Stomach smooth muscle (tissue), 2 donors: ENCODE measurements at regions not wholly inside any gene's neighbourhood (a gene's known extent, or its start where the extent isn't known, plus 50 kb on each side); places are given as distances from the start of the nearest gene placed in this dataset.
"Not testable (repeated sequence)": the region's sequence is repeated elsewhere in the genome, so short reads cannot be mapped to it uniquely, and the experiment has no call there.

Experiments used
- H3K27ac ChIP-seq: one replicate; pipeline ENCODE4 v1.7.0; 2013; ENCODE audit warnings: mild to moderate bottlenecking, low read length, inconsistent platforms
- H3K27me3 ChIP-seq, 2 donors: one replicate each; pipeline ENCODE4 v1.7.0; 2013; ENCODE audit warnings: low read length in 2 of 2; ENCODE audit not compliant: insufficient read depth in 2 of 2, control insufficient read depth in 1 of 2
- H3K36me3 ChIP-seq, 2 donors: one replicate each; pipeline ENCODE4 v1.7.0; 2013; ENCODE audit warnings: low read length in 2 of 2; ENCODE audit not compliant: control insufficient read depth in 2 of 2, insufficient read depth in 2 of 2
- H3K4me1 ChIP-seq: one replicate; pipeline ENCODE4 v1.7.0; 2013; ENCODE audit warnings: low read length; ENCODE audit not compliant: control insufficient read depth, insufficient read depth
- H3K4me3 ChIP-seq, 2 donors: one replicate each; pipeline ENCODE4 v1.7.0; 2013; ENCODE audit warnings: low read length in 2 of 2
- H3K9ac ChIP-seq, 2 donors: one replicate each; pipeline ENCODE4 v1.7.0; 2013; ENCODE audit warnings: low read length in 2 of 2, mild to moderate bottlenecking in 1 of 2
- H3K9me3 ChIP-seq, 2 donors: one replicate each; pipeline ENCODE4 v1.7.0; 2013; ENCODE audit warnings: low read length in 2 of 2; ENCODE audit not compliant: control insufficient read depth in 2 of 2
- donor health status: healthy.
- donor health status: Pancreatic carcinoma.

DNA sequence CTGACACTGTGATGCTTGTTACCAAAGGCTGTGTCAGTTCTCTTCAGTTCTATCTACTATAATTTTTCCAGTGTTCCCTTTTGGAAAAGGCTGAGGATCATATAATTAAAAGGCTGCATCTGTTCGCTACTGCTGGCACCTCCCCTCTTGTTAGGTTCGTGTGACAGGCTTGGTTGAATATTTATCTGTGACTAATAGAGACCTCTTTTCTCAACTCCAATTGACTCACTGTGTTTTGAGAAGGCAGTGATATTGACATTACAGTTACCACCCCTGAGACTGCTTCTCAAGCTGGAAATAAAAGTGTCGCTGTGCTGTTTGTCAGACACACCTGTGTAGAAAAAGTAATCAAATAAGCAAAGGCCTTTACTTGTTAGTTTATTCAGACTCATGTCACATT lies 205.5 kb upstream of the KCNH7 start:
- Histone ChIP-seq H3K9me3 (no peaks in the 10 kb centered on the region), H3K27me3 (no peaks in the 10 kb centered on the region), H3K27ac (no peak overlapping the region), H3K9ac (no peak overlapping the region), H3K36me3 (no peaks in the 10 kb centered on the region), H3K4me3 (no peak overlapping the region), H3K4me1 (no peaks in the 10 kb centered on the region)

DNA sequence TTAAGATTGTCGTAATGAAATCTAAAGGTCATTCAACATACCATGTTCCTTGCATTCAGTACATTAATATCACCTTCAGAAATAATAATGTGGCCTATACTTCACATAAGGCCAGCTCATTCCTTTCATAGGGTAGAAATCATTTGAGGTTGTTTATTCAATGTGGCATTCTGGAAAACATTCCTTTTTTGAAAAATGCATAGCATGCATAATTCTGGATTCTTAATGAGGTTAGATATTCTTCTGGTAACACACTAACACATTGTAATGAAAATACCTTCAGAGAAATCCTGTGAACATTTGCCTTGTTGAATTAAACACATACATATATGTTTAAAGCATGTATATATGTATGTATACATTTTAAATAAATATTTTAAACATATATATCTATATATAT lies 204.6 kb upstream of the KCNH7 start:
- Histone ChIP-seq H3K27ac (no peak overlapping the region), H3K9me3 (no peaks in the 10 kb centered on the region), H3K4me3 (no peak overlapping the region), H3K27me3 (no peaks in the 10 kb centered on the region), H3K36me3 (no peaks in the 10 kb centered on the region), H3K4me1 (no peaks in the 10 kb centered on the region), H3K9ac (no peak overlapping the region)

DNA sequence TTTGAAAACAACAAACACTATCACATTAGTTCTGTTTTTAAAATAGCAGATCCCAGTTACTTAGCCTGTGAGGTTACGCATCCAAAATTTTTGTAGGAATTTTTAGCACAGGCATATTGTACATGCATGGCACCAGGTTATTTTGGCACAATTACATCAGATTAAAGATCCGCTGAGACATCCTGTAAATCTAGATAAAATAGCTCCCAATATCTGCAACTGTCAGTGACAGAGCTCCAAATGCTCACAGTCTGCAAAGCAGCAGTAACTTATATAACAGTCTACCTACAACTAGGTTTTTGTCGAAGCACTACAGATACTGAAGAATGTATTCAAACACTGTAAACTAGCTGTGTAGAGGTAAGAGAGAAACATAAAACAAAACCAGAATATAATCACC lies 200.7 kb upstream of the KCNH7 start:
- Histone ChIP-seq H3K9ac (no peak overlapping the region), H3K4me3 (no peak overlapping the region), H3K36me3 (no peaks in the 10 kb centered on the region), H3K27ac (no peak overlapping the region), H3K9me3 (no peaks in the 10 kb centered on the region), H3K27me3 (no peaks in the 10 kb centered on the region), H3K4me1 (no peaks in the 10 kb centered on the region)

DNA sequence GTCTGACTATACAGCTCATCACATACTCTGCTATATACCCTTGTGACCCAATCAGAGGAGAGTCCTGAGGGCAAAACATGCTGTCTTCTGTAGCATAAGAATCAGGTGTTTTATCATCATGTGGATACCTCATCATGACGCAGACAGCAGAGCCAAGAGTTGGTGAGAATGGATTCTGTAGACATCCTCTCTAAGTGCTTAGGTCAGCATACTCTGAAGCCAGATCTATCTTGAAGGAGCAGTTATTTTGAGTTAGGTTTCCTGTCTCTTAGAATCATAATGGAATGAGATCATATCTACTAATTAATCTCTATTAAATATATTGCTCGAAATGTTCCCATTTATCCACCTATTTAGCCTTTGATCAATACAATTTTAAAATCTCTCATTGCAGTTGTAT lies 190.2 kb upstream of the KCNH7 start:
- Histone ChIP-seq H3K27ac (no peak overlapping the region), H3K9ac (no peak overlapping the region), H3K36me3 (no peaks in the 10 kb centered on the region), H3K27me3 (no peaks in the 10 kb centered on the region), H3K9me3 (no peaks in the 10 kb centered on the region), H3K4me1 (no peaks in the 10 kb centered on the region), H3K4me3 (no peak overlapping the region)

DNA sequence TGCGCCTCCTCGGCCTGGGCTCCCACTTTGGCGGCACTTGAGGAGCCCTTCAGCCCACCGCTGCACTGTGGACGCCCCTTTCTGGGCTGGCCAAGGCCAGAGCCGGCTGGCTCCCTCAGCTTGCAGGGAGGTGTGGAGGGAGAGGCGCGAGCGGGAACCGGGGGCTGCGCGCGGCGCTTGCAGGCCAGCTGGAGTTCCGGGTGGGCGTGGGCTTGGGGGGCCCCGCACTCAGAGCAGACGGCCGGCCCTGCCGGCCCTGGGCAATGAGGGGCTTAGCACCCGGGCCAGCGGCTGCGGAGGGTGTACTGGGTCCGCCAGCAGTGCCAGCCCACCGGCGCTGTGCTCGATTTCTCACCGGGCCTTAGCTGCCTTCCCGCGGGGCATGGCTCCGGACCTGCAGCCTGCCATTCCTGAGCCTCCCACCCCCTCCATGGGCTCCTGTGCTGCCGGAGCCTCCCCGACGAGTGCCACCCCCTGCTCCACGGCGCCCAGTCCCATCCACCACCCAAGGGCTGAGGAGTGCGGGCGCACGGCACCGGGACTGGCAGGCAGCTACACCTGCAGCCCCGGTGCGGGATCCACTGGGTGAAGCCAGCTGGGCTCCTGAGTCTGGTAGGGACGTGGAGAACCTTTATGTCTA lies 187.7 kb upstream of the KCNH7 start:
- H3K27ac ChIP-seq, H3K4me1 ChIP-seq, H3K9ac ChIP-seq, H3K9me3 ChIP-seq, H3K27me3 ChIP-seq, H3K4me3 ChIP-seq, H3K36me3 ChIP-seq: not testable (repeated sequence)

DNA sequence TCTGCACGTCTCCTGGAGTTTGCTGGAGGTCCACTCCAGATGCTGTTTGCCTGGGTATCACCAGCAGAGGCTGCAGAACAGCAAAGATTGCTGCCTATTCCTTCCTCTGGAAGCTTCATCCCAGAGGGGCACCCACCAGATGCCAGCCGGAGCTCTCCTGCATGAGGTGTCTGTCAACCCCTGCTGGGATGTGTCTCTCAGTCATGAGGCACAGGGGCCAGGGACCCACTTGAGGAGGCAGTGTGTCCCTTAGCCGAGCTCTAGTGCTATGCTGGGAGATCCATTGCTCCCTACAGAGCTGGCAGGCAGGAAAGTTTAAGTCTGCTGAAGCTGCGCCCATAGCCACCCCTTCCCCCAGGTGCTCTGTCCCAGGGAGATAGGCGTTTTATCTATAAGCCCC lies 178.3 kb upstream of the KCNH7 start:
- H3K4me3 ChIP-seq, H3K4me1 ChIP-seq, H3K9ac ChIP-seq, H3K27ac ChIP-seq, H3K36me3 ChIP-seq, H3K27me3 ChIP-seq, H3K9me3 ChIP-seq: not testable (repeated sequence)

DNA sequence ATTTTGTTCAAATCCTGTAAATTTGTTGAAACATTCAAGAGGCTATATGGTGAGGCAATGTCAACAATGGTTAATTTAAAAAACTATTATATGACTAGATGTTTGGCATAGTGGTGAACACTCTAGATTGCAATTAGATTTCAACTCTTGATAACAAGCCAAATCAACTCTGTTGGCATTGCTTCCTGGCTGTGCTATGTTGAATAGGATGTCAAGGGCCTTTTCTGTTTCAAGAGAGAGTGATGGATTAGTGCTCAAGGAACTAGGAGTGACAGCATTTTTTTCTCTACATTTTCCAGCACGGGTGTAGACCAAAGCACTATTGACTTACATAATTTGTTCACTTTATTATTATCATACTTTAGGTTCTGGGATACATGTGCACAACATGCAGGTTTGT lies 172.4 kb upstream of the KCNH7 start:
- peaks cover 0 to 3% of the 10 kb centered on the region in 2 donors for H3K9me3 ChIP-seq
- H3K36me3 ChIP-seq = no peaks in the 10 kb centered on the region
- H3K4me3 ChIP-seq = no peak overlapping the region
- no peaks in the 10 kb centered on the region for H3K27me3 ChIP-seq
- H3K27ac ChIP-seq = no peak overlapping the region
- H3K9ac ChIP-seq = no peak overlapping the region
- H3K4me1 ChIP-seq = no peaks in the 10 kb centered on the region

DNA sequence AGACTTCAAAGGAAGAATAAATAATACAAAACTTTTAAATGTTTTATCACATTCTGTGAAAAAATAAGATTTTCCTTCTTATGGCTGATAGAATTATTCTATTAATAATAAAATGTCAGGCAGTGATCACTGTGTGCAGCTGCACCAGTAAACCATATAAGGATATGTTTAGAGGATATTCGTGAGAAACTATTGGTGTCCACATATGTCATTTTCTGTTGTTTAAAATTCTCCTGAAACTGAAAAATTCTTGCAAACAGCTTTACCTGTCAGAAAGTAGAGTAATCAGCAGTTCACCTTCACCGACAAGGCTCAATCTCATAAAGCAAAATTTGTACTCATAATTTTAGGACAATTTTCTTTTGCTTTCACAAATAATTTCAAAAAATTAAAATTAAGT lies 170.1 kb upstream of the KCNH7 start:
- Histone ChIP-seq H3K27me3 (no peaks in the 10 kb centered on the region), H3K27ac (no peak overlapping the region), H3K9ac (no peak overlapping the region), H3K4me1 (no peaks in the 10 kb centered on the region), H3K4me3 (no peak overlapping the region), H3K36me3 (no peaks in the 10 kb centered on the region), H3K9me3 (no peaks in the 10 kb centered on the region)

DNA sequence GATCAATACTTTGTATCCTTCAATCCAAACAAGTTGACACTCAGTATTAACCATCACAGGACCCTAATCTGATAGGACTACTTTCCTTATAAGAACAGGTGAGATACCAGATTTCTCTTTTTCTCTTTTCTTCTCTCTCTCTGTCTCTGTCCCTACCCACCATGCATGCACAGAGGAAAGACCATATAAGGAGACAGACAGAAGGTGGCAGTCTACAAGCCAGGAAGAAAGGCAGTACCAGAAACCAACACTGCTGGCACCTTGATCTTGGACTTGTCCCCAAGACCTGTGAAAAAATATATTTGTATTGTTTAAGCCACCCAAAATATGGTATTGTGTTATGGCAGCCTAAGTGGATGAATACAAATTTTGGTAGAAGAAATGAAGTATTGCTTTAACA lies 156.2 kb upstream of the KCNH7 start:
- no peak overlapping the region for H3K9ac ChIP-seq
- no peaks in the 10 kb centered on the region for H3K9me3 ChIP-seq
- H3K4me3 ChIP-seq = no peak overlapping the region
- H3K4me1 ChIP-seq = no peaks in the 10 kb centered on the region
- no peaks in the 10 kb centered on the region for H3K36me3 ChIP-seq
- H3K27me3 ChIP-seq = no peaks in the 10 kb centered on the region
- no peak overlapping the region for H3K27ac ChIP-seq

DNA sequence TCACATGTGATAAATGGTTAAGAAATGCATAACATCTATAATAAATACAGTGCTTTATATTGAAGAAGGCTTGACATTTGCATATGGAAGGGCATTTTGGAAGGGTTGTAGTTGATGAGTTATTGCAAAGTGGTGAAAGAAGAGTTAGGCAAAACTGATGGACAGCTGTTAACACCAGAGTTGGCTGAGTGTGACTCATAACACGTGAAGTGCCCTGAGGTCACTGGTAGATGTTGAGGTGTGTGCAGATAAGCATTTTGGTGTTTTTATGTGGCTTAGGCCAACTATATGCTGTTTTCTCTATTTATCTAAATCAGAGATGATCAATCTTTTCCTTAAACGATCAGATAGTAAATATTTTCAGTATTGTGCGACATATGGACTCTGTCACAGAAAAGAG lies 154.3 kb upstream of the KCNH7 start:
- H3K27ac ChIP-seq = no peak overlapping the region
- no peaks in the 10 kb centered on the region for H3K9me3 ChIP-seq
- no peaks in the 10 kb centered on the region for H3K36me3 ChIP-seq
- no peaks in the 10 kb centered on the region for H3K27me3 ChIP-seq
- H3K4me1 ChIP-seq = no peaks in the 10 kb centered on the region
- H3K4me3 ChIP-seq = no peak overlapping the region
- no peak overlapping the region for H3K9ac ChIP-seq

DNA sequence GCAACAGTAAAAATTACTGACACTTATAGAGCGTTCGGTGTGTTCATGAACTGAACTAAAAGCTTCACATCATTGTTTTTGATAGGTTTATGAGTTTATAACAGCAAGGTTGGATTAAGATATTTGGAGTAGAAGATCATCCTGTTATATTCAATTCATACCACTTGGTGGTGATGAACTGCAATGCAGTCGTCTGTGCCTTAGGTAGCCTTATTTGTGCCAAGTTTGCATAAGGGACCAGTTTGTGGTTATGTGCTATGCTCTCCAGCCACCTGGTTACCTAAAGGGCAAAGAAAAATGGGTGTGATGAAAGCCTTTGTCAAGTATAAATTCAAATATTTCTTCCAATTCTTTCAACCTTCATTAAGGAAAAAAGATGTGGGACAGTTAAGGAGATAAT lies 150.9 kb upstream of the KCNH7 start:
- H3K9ac ChIP-seq = no peak overlapping the region
- H3K27me3 ChIP-seq = no peaks in the 10 kb centered on the region
- H3K4me3 ChIP-seq = no peak overlapping the region
- H3K36me3 ChIP-seq = no peaks in the 10 kb centered on the region
- H3K4me1 ChIP-seq = no peaks in the 10 kb centered on the region
- H3K9me3 ChIP-seq = no peaks in the 10 kb centered on the region
- H3K27ac ChIP-seq = no peak overlapping the region
